Endothelial cell of umbilical vein (primary cell): ENCODE measurements at regions not wholly inside any gene's neighbourhood (a gene's known extent, or its start where the extent isn't known, plus 50 kb on each side); places are given as distances from the start of the nearest gene placed in this dataset.

Experiments used
- BruUV-seq: library from RNA; stranded (reverse); fragments of 400-500 nt; replicated peaks from 2 replicates; lab custom pipeline; 2021; lab: Mats Ljungman, UMichigan
- CTCF ChIA-PET: fragments of 300-600, 350-600 bp; sonication (Branson Sonifier 250); formaldehyde crosslinking; loops from one replicate; lab custom pipeline; 2021; ENCODE audit warnings: antibody characterized with exemption, inconsistent platforms; lab: Charles Lee
- POLR2A ChIA-PET: fragments of 300-600, 350-600 bp; sonication (Branson Sonifier 250); formaldehyde crosslinking; loops from one replicate; lab custom pipeline; 2021; ENCODE audit warnings: antibody characterized with exemption, inconsistent platforms; lab: Charles Lee
- DNase-seq: peaks from one replicate; pipeline ENCODE4 v3.0.0-alpha.2; 2011; ENCODE audit warnings: low read depth, low spot score
- FAIRE-seq: peaks from 2 replicates; lab custom pipeline; 2011; peaks lifted over from hg19 to GRCh38; lab: Jason Lieb, UNC
- H2AFZ ChIP-seq: 2 replicates; pipeline ENCODE4 v1.6.0; 2012; ENCODE audit warnings: low read depth, low read length, control low read depth, inconsistent platforms
- H3K27ac ChIP-seq: 2 replicates; pipeline ENCODE4 v1.5.1; 2011; ENCODE audit warnings: low read depth, mild to moderate bottlenecking, control low read depth, low read length, moderate library complexity; ENCODE audit not compliant: insufficient read depth
- H3K27me3 ChIP-seq, 2 experiments: 2 replicates each; pipeline versions ENCODE4 v1.6.0 to v1.6.1; 2011; ENCODE audit warnings: low read length in 2 of 2, mixed read lengths in 1 of 2; ENCODE audit not compliant: control insufficient read depth in 2 of 2, insufficient read depth in 2 of 2
- H3K36me3 ChIP-seq, 2 experiments: 2 replicates in 1 of 2; 3 replicates in 1 of 2; pipeline ENCODE4 v1.5.1; 2011; ENCODE audit warnings: low read length in 2 of 2, mild to moderate bottlenecking in 1 of 2, moderate library complexity in 1 of 2; ENCODE audit not compliant: control insufficient read depth in 2 of 2, insufficient read depth in 2 of 2; ENCODE audit errors: extremely low read depth in 1 of 2
- H3K4me1 ChIP-seq: 3 replicates; pipeline ENCODE4 v1.5.1; 2011; ENCODE audit warnings: mild to moderate bottlenecking, low read length; ENCODE audit not compliant: control insufficient read depth, insufficient read depth; ENCODE audit errors: extremely low read depth
- H3K4me2 ChIP-seq: 2 replicates; pipeline ENCODE4 v1.6.1; 2011; ENCODE audit warnings: low read length, control low read depth, mixed read lengths; ENCODE audit not compliant: insufficient read depth
- H3K4me3 ChIP-seq, 3 experiments: fragments of 200-600 bp in 1 of 3; sonication (generic), shearing (Covaris generic) in 1 of 3; replicated peaks in 1 of 3; 2 replicates each; pipeline ENCODE4 v1.5.1; 2011 to 2016; ENCODE audit warnings: control low read depth in 3 of 3, low read length in 3 of 3, mild to moderate bottlenecking in 2 of 3, inconsistent platforms in 1 of 3, low read depth in 1 of 3, moderate library complexity in 1 of 3; ENCODE audit not compliant: insufficient read depth in 1 of 3
- H3K79me2 ChIP-seq: 2 replicates; pipeline ENCODE4 v1.6.0; 2012; ENCODE audit warnings: low read length, inconsistent platforms; ENCODE audit not compliant: control insufficient read depth, insufficient read depth
- H3K9ac ChIP-seq: replicated peaks from 2 replicates; pipeline ENCODE3; 2011; ENCODE audit warnings: low read length, control low read depth; ENCODE audit not compliant: insufficient read depth; ENCODE audit errors: extremely low read depth
- H3K9me1 ChIP-seq: replicated peaks from 3 replicates; pipeline ENCODE4 v1.6.0; 2011; ENCODE audit warnings: mild to moderate bottlenecking, low read length; ENCODE audit not compliant: control insufficient read depth, insufficient read depth; ENCODE audit errors: extremely low read depth
- H3K9me3 ChIP-seq: replicated peaks from 2 replicates; pipeline ENCODE4 v1.5.1; 2012; ENCODE audit warnings: low read length, inconsistent platforms; ENCODE audit not compliant: control insufficient read depth, insufficient read depth
- H4K20me1 ChIP-seq: replicated peaks from 2 replicates; pipeline ENCODE3; 2011; ENCODE audit warnings: mild to moderate bottlenecking, low read length; ENCODE audit not compliant: control insufficient read depth, insufficient read depth; ENCODE audit errors: extremely low read depth
- CTCF ChIP-seq, 2 donors: IDR thresholded peaks; 1 replicate in 1 of 2; 2 replicates in 1 of 2; pipeline ENCODE4 v1.5.1; 2011; ENCODE audit warnings: low read length in 2 of 2, mild to moderate bottlenecking in 2 of 2, moderate library complexity in 2 of 2, control low read depth in 1 of 2, inconsistent platforms in 1 of 2, low read depth in 1 of 2; ENCODE audit not compliant: insufficient read depth in 1 of 2; ENCODE audit errors: extremely low read depth in 1 of 2
- EZH2 ChIP-seq: IDR thresholded peaks from 2 replicates; pipeline ENCODE4 v1.6.1; 2012; ENCODE audit warnings: borderline replicate concordance, low read depth, mild to moderate bottlenecking, moderate library complexity, low read length, inconsistent platforms; ENCODE audit not compliant: severe bottlenecking
- FOS ChIP-seq: IDR thresholded peaks from 2 replicates; pipeline ENCODE4 v1.6.1; 2011; ENCODE audit warnings: mild to moderate bottlenecking, low read length, moderate library complexity, borderline replicate concordance; ENCODE audit not compliant: insufficient read depth
- GATA2 ChIP-seq: IDR thresholded peaks from 2 replicates; pipeline ENCODE4 v1.7.0; 2011; ENCODE audit warnings: low read depth, mild to moderate bottlenecking, moderate library complexity, mixed read lengths, low read length; ENCODE audit not compliant: insufficient read length, insufficient read depth
- JUN ChIP-seq: IDR thresholded peaks from 2 replicates; pipeline ENCODE4 v1.6.1; 2011; ENCODE audit warnings: borderline replicate concordance, low read depth; ENCODE audit not compliant: insufficient read length, insufficient read depth
- MAX ChIP-seq: IDR thresholded peaks from 2 replicates; pipeline ENCODE4 v1.6.1; 2011; ENCODE audit not compliant: insufficient read depth, insufficient read length
- MYC ChIP-seq: IDR thresholded peaks from one replicate; pipeline ENCODE4 v1.6.1; 2011; ENCODE audit warnings: mild to moderate bottlenecking, low read depth, low read length
- POLR2A ChIP-seq: IDR thresholded peaks from 2 replicates; pipeline ENCODE4 v1.6.1; 2012; ENCODE audit warnings: low read depth, mild to moderate bottlenecking, control low read depth, low read length
- POLR2AphosphoS5 ChIP-seq: IDR thresholded peaks from 2 replicates; pipeline ENCODE4 v1.6.1; 2012; ENCODE audit warnings: low read depth, mild to moderate bottlenecking, control low read depth, low read length, moderate library complexity; ENCODE audit not compliant: insufficient read depth
- dilution Hi-C: fragments of 300-500 bp; cut with MboI; formaldehyde crosslinking; loops from one replicate; pipeline ENCODE4 v1.15.0; 2019; ENCODE audit warnings: low sequenced_read_pairs; ENCODE audit not compliant: extremely low pct_ligation_motif_present
- intact Hi-C: fragments of 100-400 bp; cut with micrococcal nuclease; formaldehyde crosslinking; loops from one replicate; pipeline ENCODE4 v1.10.0; 2022

- no peak overlapping the region for H3K9ac ChIP-seq
- H3K36me3 ChIP-seq, result no peaks in the 10 kb centered on the region
- no peaks in the 10 kb centered on the region for H3K4me1 ChIP-seq
- no peak overlapping the region for H3K4me3 ChIP-seq
- no peak overlapping the region for H3K27ac ChIP-seq
- CTCF ChIA-PET, result no interaction called here
- H3K79me2 ChIP-seq, result no peaks in the 10 kb centered on the region
- dilution Hi-C loops (no loop called here), intact Hi-C loops (no loop called here)
- no TSS peak for BruUV-seq
- TF ChIP-seq JUN (no peak), POLR2AphosphoS5 (no peak), CTCF (IDR thresholded peaks at IDR 0.05; ENCODE audit: extremely low read depth in 1 of 2, insufficient read depth in 1 of 2, low read depth in 1 of 2, low read length in 2 of 2) (no peak), FOS (no peak), EZH2 (no peak), POLR2A (no peak), GATA2 (no peak), MYC (no peak), MAX (no peak)
- H4K20me1 ChIP-seq, result no peaks in the 10 kb centered on the region
- POLR2A ChIA-PET, result no interaction called here
- no peaks in the 10 kb centered on the region for H3K27me3 ChIP-seq
- H3K9me3 ChIP-seq, result no peaks in the 10 kb centered on the region
- no peaks in the 10 kb centered on the region for H3K9me1 ChIP-seq
- DNase-seq (no peak), FAIRE-seq (no peak)
- no peak overlapping the region for H3K4me2 ChIP-seq
- no peak overlapping the region for H2AFZ ChIP-seq
Observed at GRCh38 chr1:30218438-30218837, 504.9 kb downstream of the MATN1 start.
